ENCODE measurements at regions not wholly inside any gene's neighbourhood (a gene's known extent, or its start where the extent isn't known, plus 50 kb on each side); places are given as distances from the start of the nearest gene placed in this dataset.

DNA sequence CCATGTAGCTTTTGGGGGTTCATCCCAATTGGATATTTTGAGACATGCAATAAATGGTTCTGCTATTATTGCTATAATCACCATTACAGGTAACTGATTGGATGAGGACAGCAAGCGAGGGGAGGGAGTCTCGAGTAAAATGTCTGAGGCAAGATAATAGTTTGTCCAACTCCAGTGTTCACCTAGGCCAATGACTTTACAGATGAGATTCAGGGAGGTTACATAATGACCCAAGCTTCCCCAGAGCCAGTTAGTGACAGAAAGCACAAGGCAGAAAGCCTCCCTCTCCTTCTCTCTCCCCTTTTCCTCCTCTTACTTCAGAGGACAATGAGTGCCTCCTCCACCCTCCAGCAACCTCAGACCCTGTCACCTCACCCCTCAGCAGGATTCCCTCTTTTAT, 98.4 kb upstream of the GLS start:
- Histone ChIP-seq H3K79me2 (ENCODE audit: control insufficient read depth in 1 of 2, insufficient read depth in 2 of 2, low read length in 2 of 2) (no peaks in the 10 kb centered on the region), H3K18ac (ENCODE audit: extremely low read depth, low read length) (no peak overlapping the region), H2BK120ac (replicated peaks; ENCODE audit: low read depth, low read length) (no peak overlapping the region), H3K4me2 (ENCODE audit: insufficient read depth in 1 of 2, low read depth in 2 of 2, low read length in 2 of 2) (no peak overlapping the region), H3K9ac (replicated peaks in 1 of 4; ENCODE audit: extremely low read depth in 1 of 4, low read depth in 3 of 4, low read length in 3 of 4) (no peak overlapping the region), H4K20me1 (replicated peaks in 1 of 2; ENCODE audit: control insufficient read depth in 1 of 2, insufficient read depth in 2 of 2, low read length in 2 of 2) (no peaks in the 10 kb centered on the region), H3K27ac (ENCODE audit: low read depth, low read length) (no peak overlapping the region), H4K5ac (ENCODE audit: insufficient read length, low read depth, low read length) (no peak overlapping the region), H3K9me3 (ENCODE audit: insufficient read depth in 2 of 2, low read depth in 1 of 2, low read length in 1 of 2) (peaks cover 12 to 15% of the 10 kb centered on the region in 2 experiments), H3K27me3 (replicated peaks in 1 of 4; ENCODE audit: control insufficient read depth in 3 of 4, extremely low read depth in 1 of 4, insufficient read depth in 3 of 4, low read length in 3 of 4) (no peaks in the 10 kb centered on the region), H2AFZ (ENCODE audit: low read length) (no peak overlapping the region), H3K23me2 (ENCODE audit: low read depth, low read length) (no peaks in the 10 kb centered on the region; the same call in 1 of the 2 replicates), H2BK12ac (ENCODE audit: low read depth, low read length) (no peak overlapping the region), H2BK15ac (ENCODE audit: low read length) (no peak overlapping the region), H3K4me3 (ENCODE audit: extremely low read depth in 1 of 4, insufficient read depth in 2 of 4, low read depth in 3 of 4, low read length in 4 of 4) (no peak overlapping the region), H3K79me1 (ENCODE audit: low read depth, low read length) (no peaks in the 10 kb centered on the region), H3K4me1 (replicated peaks in 1 of 4; ENCODE audit: control insufficient read depth in 3 of 4, insufficient read depth in 4 of 4, low read length in 3 of 4) (peaks cover 0 to 6% (median 1%) of the 10 kb centered on the region in 4 experiments; a peak in 4 of 7 replicates), H3K36me3 (ENCODE audit: control insufficient read depth in 2 of 4, insufficient read depth in 4 of 4, low read length in 3 of 4) (peaks cover 0 to 2% (median 0%) of the 10 kb centered on the region in 4 experiments; a peak in 2 of 8 replicates), H3K56ac (replicated peaks; ENCODE audit: insufficient read length, low read depth, low read length) (no peak overlapping the region), H4K8ac (ENCODE audit: extremely low read depth, insufficient read depth, low read length) (no peak overlapping the region), H2BK5ac (ENCODE audit: low read depth, low read length) (no peak overlapping the region), H2AK5ac (ENCODE audit: low read depth, low read length) (no peak overlapping the region), H3K23ac (ENCODE audit: insufficient read length) (no peak overlapping the region), H3K14ac (ENCODE audit: insufficient read length) (no peak overlapping the region), H2BK20ac (ENCODE audit: low read length) (no peak overlapping the region), H4K91ac (replicated peaks; ENCODE audit: insufficient read length, low read length) (no peak overlapping the region), H3K4ac (replicated peaks; ENCODE audit: insufficient read length, low read depth, low read length) (no peak overlapping the region)
- FAIRE-seq (no peak), DNase-seq (ENCODE audit: low read depth in 1 of 2, low spot score in 2 of 2) (no peak)
- WGBS, 2 experiments (ENCODE audit: extremely low coverage in 1 of 2, insufficient coverage in 1 of 2, insufficient read length in 1 of 2, insufficient replicate concordance in 2 of 2, low coverage in 1 of 2, low lambda C conversion rate in 2 of 2, missing lambda C conversion rate in 1 of 2): 84% methylated on average over 2 of the region's 2 CpGs; no CpG with 5 or more reads in 1 of the 2 experiments
- ChIA-PET POLR2A (ENCODE audit: partially characterized antibody) (no interaction called here), CTCF (ENCODE audit: partially characterized antibody) (interaction anchor here (0.7 to 6.9 kb wide), 15 partner anchors 12 to 388 kb away, joined by 3 to 74 read pairs (median 4); no protein-coding TSS in a partner anchor)
- TF ChIP-seq TAF1 (IDR thresholded peaks at IDR 0.05; ENCODE audit: low read depth, low read length) (no peak), CREB1 (IDR thresholded peaks at IDR 0.05) (no peak), SIN3A (conservative IDR thresholded peaks at IDR 0.05 in 1 of 2, IDR thresholded peaks at IDR 0.05 in 1 of 2; ENCODE audit: low read depth in 1 of 2, low read length in 2 of 2) (no peak), TBP (IDR thresholded peaks at IDR 0.05; ENCODE audit: low read depth, low read length) (no peak), BRCA1 (IDR thresholded peaks at IDR 0.05; ENCODE audit: low read depth, low read length) (no peak), CTBP2 (IDR thresholded peaks at IDR 0.05; ENCODE audit: borderline replicate concordance, insufficient read depth, insufficient read length, low read length) (no peak), KDM5A (IDR thresholded peaks at IDR 0.05; ENCODE audit: low read length) (no peak), RBBP5 (IDR thresholded peaks at IDR 0.05; ENCODE audit: borderline replicate concordance, low read depth, low read length) (no peak), CHD2 (IDR thresholded peaks at IDR 0.05; ENCODE audit: low read length) (no peak), RXRA (IDR thresholded peaks at IDR 0.05; ENCODE audit: insufficient read depth, low read depth, low read length) (no peak), JUN (IDR thresholded peaks at IDR 0.05; ENCODE audit: low read depth, low read length) (no peak), SIX5 (IDR thresholded peaks at IDR 0.05; ENCODE audit: low read depth, low read length) (no peak), CEBPB (IDR thresholded peaks at IDR 0.05; ENCODE audit: low read depth, low read length) (no peak), RFX5 (IDR thresholded peaks at IDR 0.05; ENCODE audit: borderline replicate concordance, low read depth, low read length) (no peak), MAFK (IDR thresholded peaks at IDR 0.05; ENCODE audit: low read depth, low read length) (no peak), BCL11A (IDR thresholded peaks at IDR 0.05; ENCODE audit: low read depth in 2 of 2, low read length in 2 of 2) (no peak)
